Tibial artery (tissue), 4 donors: ENCODE measurements at regions not wholly inside any gene's neighbourhood (a gene's known extent, or its start where the extent isn't known, plus 50 kb on each side); places are given as distances from the start of the nearest gene placed in this dataset.
"Not testable (repeated sequence)": the region's sequence is repeated elsewhere in the genome, so short reads cannot be mapped to it uniquely, and the experiment has no call there.

Experiments used
- DNase-seq, 2 donors: peaks; one replicate each; pipeline ENCODE4 v3.0.0-alpha.2; 2019
- H3K27ac ChIP-seq, 2 donors: fragments of 200-600 bp; sonication (generic) in 1 of 2; 1 replicate in 1 of 2; 2 replicates in 1 of 2; pipeline ENCODE4 v1.5.1; 2018 to 2019; ENCODE audit warnings: mild to moderate bottlenecking in 1 of 2
- H3K27me3 ChIP-seq, 2 donors: fragments of 200-600 bp; sonication (generic) in 1 of 2; one replicate each; pipeline versions ENCODE4 v1.5.1 to v1.6.0; 2016 to 2019
- H3K36me3 ChIP-seq, 3 donors: fragments of 200-600 bp; sonication (generic) in 2 of 3; one replicate each; pipeline ENCODE4 v1.5.1; 2016 to 2019; ENCODE audit warnings: mild to moderate bottlenecking in 2 of 3
- H3K4me1 ChIP-seq, 4 donors: fragments of 200-600 bp; sonication (generic) in 2 of 4; 1 replicate in 3 of 4; 2 replicates in 1 of 4; pipeline ENCODE4 v1.5.1; 2016 to 2019
- H3K4me3 ChIP-seq, 2 donors: fragments of 200-600 bp; sonication (generic) in 1 of 2; 1 replicate in 1 of 2; 2 replicates in 1 of 2; pipeline ENCODE4 v1.5.1; 2018 to 2019; ENCODE audit warnings: mild to moderate bottlenecking in 2 of 2
- H3K9me3 ChIP-seq, 3 donors: fragments of 200-600 bp; sonication (generic) in 1 of 3; one replicate each; pipeline ENCODE4 v1.5.1; 2016 to 2019
- intact Hi-C: fragments of 100-400 bp; cut with DNase I; formaldehyde crosslinking; loops from one replicate; pipeline ENCODE4 v1.15.0; 2023; ENCODE audit warnings: low total_unique reads
- TF ChIP-seq, protein P1 (sequence below), 2 experiments: fragments of 200-600 bp in 1 of 2; fragments of 450-650 bp in 1 of 2; IDR thresholded peaks; one replicate each; pipeline ENCODE4 v1.5.1; 2017 to 2019; ENCODE audit warnings: antibody characterized with exemption in 2 of 2, mild to moderate bottlenecking in 1 of 2, moderate library complexity in 1 of 2

DNA sequence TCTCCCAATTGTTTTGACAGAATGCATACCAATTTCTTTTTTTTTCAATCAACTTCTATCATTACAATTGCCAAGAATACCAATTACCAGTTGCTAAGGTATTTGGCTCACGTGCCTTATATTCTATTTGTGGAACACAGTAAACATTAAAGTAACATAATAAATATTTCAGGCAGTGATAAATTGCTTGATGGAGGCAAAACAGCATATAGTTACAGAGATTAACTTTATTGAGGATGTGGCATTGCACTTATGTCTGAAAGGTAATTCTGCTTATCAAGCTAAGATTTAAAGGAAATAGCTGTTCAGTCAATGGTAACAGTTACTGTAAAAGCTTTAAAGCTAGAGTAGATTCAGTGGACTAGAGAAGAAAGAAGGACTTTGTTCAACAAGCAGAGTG, 1107.8 kb downstream of the FSCB start:
- Histone ChIP-seq H3K4me3 (no peak overlapping the region), H3K27ac (no peak overlapping the region), H3K27me3 (no peaks in the 10 kb centered on the region), H3K4me1 (no peaks in the 10 kb centered on the region), H3K36me3 (no peaks in the 10 kb centered on the region), H3K9me3 (no peaks in the 10 kb centered on the region)
- TF ChIP-seq, protein P1, sequence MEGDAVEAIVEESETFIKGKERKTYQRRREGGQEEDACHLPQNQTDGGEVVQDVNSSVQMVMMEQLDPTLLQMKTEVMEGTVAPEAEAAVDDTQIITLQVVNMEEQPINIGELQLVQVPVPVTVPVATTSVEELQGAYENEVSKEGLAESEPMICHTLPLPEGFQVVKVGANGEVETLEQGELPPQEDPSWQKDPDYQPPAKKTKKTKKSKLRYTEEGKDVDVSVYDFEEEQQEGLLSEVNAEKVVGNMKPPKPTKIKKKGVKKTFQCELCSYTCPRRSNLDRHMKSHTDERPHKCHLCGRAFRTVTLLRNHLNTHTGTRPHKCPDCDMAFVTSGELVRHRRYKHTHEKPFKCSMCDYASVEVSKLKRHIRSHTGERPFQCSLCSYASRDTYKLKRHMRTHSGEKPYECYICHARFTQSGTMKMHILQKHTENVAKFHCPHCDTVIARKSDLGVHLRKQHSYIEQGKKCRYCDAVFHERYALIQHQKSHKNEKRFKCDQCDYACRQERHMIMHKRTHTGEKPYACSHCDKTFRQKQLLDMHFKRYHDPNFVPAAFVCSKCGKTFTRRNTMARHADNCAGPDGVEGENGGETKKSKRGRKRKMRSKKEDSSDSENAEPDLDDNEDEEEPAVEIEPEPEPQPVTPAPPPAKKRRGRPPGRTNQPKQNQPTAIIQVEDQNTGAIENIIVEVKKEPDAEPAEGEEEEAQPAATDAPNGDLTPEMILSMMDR (IDR thresholded peaks at IDR 0.05), result no peak
- no peak for DNase-seq
- intact Hi-C loops, result no loop called here

- H3K4me1 ChIP-seq, H3K4me3 ChIP-seq, H3K27me3 ChIP-seq, H3K27ac ChIP-seq, intact Hi-C loops, DNase-seq, H3K36me3 ChIP-seq, H3K9me3 ChIP-seq: not testable (repeated sequence)
Observed at GRCh38 chr14:43370565-43370896, 1136.6 kb downstream of the FSCB start.

DNA sequence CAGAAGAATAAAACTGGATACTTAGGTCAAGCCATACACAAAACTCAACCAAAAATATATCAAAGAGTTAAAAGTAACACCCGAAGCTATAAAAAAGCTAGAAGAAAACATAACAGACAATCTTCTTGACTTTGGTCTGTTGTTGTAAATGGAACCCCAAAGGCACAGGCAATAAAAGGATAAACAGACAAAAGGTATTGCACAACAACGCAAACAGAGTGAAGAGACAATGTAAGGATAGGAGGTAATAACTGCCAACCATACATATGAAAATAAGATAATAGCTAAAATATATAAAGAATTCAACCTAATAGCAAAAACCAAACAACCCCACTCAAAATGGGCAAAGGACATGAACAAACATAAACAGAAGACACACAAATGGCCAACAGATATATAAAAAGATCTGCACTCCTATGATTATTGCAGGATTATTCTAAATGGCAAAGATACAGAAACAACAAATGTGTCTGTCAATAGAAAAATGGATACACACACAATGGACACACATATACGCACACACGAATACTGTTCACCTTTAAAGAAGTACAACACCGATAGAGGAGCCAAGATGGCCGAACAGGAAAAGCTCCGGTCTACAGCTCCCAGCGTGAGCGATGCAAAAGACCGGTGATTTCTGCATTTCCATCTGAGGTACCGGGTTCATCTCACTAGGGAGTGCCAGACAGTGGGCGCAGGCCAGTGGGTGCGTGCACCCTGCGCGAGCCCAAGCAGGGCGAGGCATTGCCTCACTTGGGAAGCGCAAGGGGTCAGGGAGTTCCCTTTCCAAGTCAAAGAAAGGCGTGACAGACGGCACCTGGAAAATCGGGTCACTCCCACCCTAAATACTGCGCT, 1137.1 kb downstream of the FSCB start:
- TF ChIP-seq, protein P1 (IDR thresholded peaks at IDR 0.05), result no peak
- H3K27me3 ChIP-seq, result no peaks in the 10 kb centered on the region
- no peaks in the 10 kb centered on the region for H3K9me3 ChIP-seq
- H3K4me1 ChIP-seq, result no peaks in the 10 kb centered on the region
- intact Hi-C loops, result no loop called here
- H3K4me3 ChIP-seq, result no peak overlapping the region
- DNase-seq, result no peak
- H3K36me3 ChIP-seq, result no peaks in the 10 kb centered on the region
- no peak overlapping the region for H3K27ac ChIP-seq

DNA sequence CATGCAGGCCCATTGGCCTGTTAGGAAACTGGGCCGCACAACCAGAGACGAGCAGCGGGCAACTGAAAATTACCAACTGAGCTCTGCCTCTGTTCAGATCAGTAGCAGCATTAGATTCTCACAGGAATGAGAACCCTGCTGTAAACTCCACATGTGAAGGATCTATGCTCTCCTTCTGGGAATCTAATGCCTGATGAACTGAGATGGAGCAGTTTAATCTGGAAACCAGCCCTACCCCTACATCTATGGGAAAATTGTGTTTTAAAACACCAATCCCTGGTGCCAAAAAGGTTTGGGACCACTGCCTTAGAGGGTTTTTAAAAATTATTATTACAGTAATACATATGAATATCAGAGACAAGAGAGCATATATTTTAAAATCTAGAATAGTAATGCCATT, 1144.5 kb downstream of the FSCB start:
- no peak overlapping the region for H3K4me3 ChIP-seq
- H3K27ac ChIP-seq, result no peak overlapping the region
- H3K4me1 ChIP-seq, result no peaks in the 10 kb centered on the region
- TF ChIP-seq, protein P1 (IDR thresholded peaks at IDR 0.05), result no peak
- intact Hi-C loops, result no loop called here
- no peaks in the 10 kb centered on the region for H3K9me3 ChIP-seq
- H3K27me3 ChIP-seq, result no peaks in the 10 kb centered on the region
- DNase-seq, result no peak
- no peaks in the 10 kb centered on the region for H3K36me3 ChIP-seq

GRCh38 chr14:43361751-43362150, 1145.3 kb downstream of the FSCB start:
- no peaks in the 10 kb centered on the region for H3K36me3 ChIP-seq
- TF ChIP-seq, protein P1 (IDR thresholded peaks at IDR 0.05), result no peak
- H3K27me3 ChIP-seq, result no peaks in the 10 kb centered on the region
- no peak overlapping the region for H3K27ac ChIP-seq
- no peak for DNase-seq
- no peaks in the 10 kb centered on the region for H3K4me1 ChIP-seq
- H3K4me3 ChIP-seq, result no peak overlapping the region
- intact Hi-C loops, result no loop called here
- H3K9me3 ChIP-seq, result no peaks in the 10 kb centered on the region

DNA sequence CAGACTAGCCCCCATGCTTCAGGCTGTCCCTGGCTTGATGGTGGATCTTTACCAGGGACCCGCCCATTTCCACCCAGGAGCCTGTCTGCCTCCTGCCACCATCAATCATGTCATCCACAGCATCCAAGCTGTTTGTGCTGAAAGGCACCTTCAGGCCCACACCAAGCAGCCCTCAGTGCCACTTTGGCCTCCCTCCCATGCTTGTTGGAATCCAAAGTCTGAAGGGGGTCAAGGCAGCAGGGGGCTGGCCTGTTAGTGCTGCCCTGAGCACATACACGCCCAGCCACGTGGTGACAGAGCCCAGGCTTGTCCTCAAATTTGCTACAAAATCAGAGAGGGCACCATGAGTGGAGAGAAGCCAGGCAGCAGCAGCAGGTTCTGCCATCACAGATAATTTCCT, 1146.8 kb downstream of the FSCB start:
- no peaks in the 10 kb centered on the region for H3K9me3 ChIP-seq
- no peaks in the 10 kb centered on the region for H3K4me1 ChIP-seq
- intact Hi-C loops, result no loop called here
- no peak overlapping the region for H3K27ac ChIP-seq
- H3K4me3 ChIP-seq, result no peak overlapping the region
- TF ChIP-seq, protein P1 (IDR thresholded peaks at IDR 0.05), result no peak
- H3K36me3 ChIP-seq, result no peaks in the 10 kb centered on the region
- DNase-seq, result no peak
- no peaks in the 10 kb centered on the region for H3K27me3 ChIP-seq
